Endothelial cell (in vitro differentiated cells): ENCODE measurements at regions not wholly inside any gene's neighbourhood (a gene's known extent, or its start where the extent isn't known, plus 50 kb on each side); places are given as distances from the start of the nearest gene placed in this dataset.
"Not testable (repeated sequence)": the region's sequence is repeated elsewhere in the genome, so short reads cannot be mapped to it uniquely, and the experiment has no call there.

Experiments used
- DNase-seq: peaks from one replicate; pipeline ENCODE4 v3.0.0; 2021; ENCODE audit warnings: low spot score
- H3K27ac Mint-ChIP-seq: one replicate; pipeline ENCODE4 v1.8.0; 2021; ENCODE audit warnings: mixed read lengths, inconsistent platforms; ENCODE audit not compliant: unreplicated experiment
- H3K27me3 Mint-ChIP-seq: one replicate; pipeline ENCODE4 v1.8.0; 2021; ENCODE audit warnings: mild to moderate bottlenecking, moderate library complexity, mixed read lengths, inconsistent platforms; ENCODE audit not compliant: unreplicated experiment
- H3K36me3 Mint-ChIP-seq: one replicate; pipeline ENCODE4 v1.8.0; 2021; ENCODE audit warnings: mild to moderate bottlenecking, low read depth, mixed read lengths, inconsistent platforms; ENCODE audit not compliant: unreplicated experiment
- H3K4me1 Mint-ChIP-seq: one replicate; pipeline ENCODE4 v1.8.0; 2021; ENCODE audit warnings: mild to moderate bottlenecking, mixed read lengths, inconsistent platforms; ENCODE audit not compliant: unreplicated experiment
- H3K4me3 Mint-ChIP-seq: one replicate; pipeline ENCODE4 v1.8.0; 2021; ENCODE audit warnings: mild to moderate bottlenecking, mixed read lengths, inconsistent platforms; ENCODE audit not compliant: unreplicated experiment
- H3K9me3 Mint-ChIP-seq: one replicate; pipeline ENCODE4 v1.8.0; 2021; ENCODE audit warnings: mixed read lengths, inconsistent platforms; ENCODE audit not compliant: unreplicated experiment
- TF ChIP-seq, protein P1 (sequence below): fragments of 200-600 bp; sonication (generic); IDR thresholded peaks from one replicate; pipeline ENCODE4 v1.5.0; 2021; ENCODE audit warnings: antibody characterized with exemption; ENCODE audit not compliant: unreplicated experiment

DNA sequence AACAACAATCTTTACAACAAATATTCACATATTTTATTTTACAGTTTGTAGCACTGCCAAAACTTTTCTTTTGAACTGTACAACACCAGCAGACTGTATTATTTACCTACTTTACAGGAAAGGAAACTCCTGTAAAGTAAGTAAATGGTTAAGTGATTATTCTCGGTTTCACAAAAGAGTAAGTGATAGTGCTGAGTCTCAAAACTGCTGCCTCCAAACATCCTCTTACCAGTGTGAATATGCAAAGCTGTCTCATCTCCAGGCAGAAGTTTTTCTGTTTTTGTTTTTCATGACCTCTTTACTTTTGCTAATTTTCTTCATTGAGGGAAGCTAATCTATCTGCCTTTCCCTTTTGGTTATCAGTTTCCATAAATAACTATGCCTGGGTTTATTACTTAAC lies 286.7 kb downstream of the SRGAP2C start:
- Mint-ChIP-seq H3K36me3 (peaks cover 9% of the 10 kb centered on the region), H3K4me1 (peaks cover 9% of the 10 kb centered on the region), H3K27me3 (peaks cover 1% of the 10 kb centered on the region), H3K4me3 (no peak overlapping the region), H3K9me3 (peaks cover 8% of the 10 kb centered on the region), H3K27ac (no peak overlapping the region)
- TF ChIP-seq, protein P1, sequence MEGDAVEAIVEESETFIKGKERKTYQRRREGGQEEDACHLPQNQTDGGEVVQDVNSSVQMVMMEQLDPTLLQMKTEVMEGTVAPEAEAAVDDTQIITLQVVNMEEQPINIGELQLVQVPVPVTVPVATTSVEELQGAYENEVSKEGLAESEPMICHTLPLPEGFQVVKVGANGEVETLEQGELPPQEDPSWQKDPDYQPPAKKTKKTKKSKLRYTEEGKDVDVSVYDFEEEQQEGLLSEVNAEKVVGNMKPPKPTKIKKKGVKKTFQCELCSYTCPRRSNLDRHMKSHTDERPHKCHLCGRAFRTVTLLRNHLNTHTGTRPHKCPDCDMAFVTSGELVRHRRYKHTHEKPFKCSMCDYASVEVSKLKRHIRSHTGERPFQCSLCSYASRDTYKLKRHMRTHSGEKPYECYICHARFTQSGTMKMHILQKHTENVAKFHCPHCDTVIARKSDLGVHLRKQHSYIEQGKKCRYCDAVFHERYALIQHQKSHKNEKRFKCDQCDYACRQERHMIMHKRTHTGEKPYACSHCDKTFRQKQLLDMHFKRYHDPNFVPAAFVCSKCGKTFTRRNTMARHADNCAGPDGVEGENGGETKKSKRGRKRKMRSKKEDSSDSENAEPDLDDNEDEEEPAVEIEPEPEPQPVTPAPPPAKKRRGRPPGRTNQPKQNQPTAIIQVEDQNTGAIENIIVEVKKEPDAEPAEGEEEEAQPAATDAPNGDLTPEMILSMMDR: no peak
- DNase-seq: no peak

DNA sequence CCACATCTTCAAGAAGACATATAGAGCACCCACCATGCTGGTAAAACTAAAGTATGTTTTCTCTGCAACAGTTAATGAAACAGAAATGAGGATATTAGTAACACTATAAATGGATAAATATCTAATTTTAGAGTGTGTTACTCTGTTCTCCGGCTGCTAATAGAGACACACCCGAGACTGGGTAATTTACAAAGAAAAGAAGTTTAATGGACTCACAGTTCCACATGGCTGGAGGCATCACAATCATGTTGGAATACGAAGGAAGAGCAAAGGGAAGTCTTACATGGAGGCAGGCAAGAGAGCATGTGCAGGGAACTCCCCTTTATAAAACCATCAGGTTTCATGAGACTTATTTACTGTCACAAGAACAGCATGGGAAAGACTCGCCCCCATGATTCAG lies 287.2 kb downstream of the SRGAP2C start:
- Mint-ChIP-seq H3K27ac (no peak overlapping the region), H3K9me3 (peaks cover 10% of the 10 kb centered on the region), H3K4me1 (peaks cover 9% of the 10 kb centered on the region), H3K27me3 (peaks cover 1% of the 10 kb centered on the region), H3K36me3 (peaks cover 9% of the 10 kb centered on the region), H3K4me3 (no peak overlapping the region)
- TF ChIP-seq, protein P1: no peak
- DNase-seq: no peak

DNA sequence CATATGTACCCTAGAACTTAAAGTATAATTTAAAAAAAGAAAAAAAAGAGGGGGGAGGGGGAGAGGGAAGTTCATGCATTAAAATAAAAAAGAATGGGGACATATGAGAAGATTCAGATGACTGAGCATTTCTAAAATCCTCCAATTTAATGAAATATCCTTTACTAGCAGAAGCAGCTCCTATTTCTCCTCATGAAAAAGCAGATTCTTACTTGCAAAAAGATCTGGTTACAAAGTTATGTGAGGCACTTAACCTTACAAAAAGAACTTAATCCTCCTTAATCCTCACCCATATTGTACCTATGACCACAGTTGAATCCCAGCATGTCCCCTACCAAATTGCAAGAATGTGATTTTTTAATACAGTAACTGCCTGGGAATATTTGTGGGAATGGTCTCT lies 298.5 kb downstream of the SRGAP2C start:
- H3K27ac Mint-ChIP-seq: no peak overlapping the region
- H3K27me3 Mint-ChIP-seq: no peaks in the 10 kb centered on the region
- H3K4me1 Mint-ChIP-seq: no peaks in the 10 kb centered on the region
- H3K4me3 Mint-ChIP-seq: no peak overlapping the region
- peaks cover 5% of the 10 kb centered on the region for H3K9me3 Mint-ChIP-seq
- TF ChIP-seq, protein P1: no peak
- no peaks in the 10 kb centered on the region for H3K36me3 Mint-ChIP-seq
- no peak for DNase-seq

DNA sequence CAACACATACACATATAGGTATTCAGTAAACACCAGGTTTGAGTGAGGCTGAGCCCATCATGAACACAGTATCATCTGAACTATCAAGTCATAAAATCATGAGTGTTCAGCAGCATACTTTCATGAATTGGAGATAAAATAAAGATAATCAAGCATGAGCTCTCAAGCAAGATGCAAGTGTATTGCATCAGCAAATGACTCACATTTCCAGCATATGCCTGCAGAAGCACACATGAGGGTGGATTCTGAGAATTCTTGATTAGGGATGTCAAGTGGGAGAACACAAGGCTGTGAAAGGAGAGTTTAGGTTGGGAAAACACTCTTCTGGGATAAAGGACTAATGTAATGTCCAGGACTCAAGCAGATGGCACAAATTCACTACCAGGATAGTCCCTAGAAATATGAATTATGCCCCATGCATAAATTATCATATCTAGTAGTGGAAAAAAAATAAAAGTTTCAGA lies 299.2 kb downstream of the SRGAP2C start:
- H3K36me3 Mint-ChIP-seq: no peaks in the 10 kb centered on the region
- no peak overlapping the region for H3K4me3 Mint-ChIP-seq
- H3K9me3 Mint-ChIP-seq: no peaks in the 10 kb centered on the region
- TF ChIP-seq, protein P1: no peak
- H3K4me1 Mint-ChIP-seq: peaks cover 2% of the 10 kb centered on the region
- no peak for DNase-seq
- no peaks in the 10 kb centered on the region for H3K27me3 Mint-ChIP-seq
- H3K27ac Mint-ChIP-seq: no peak overlapping the region

DNA sequence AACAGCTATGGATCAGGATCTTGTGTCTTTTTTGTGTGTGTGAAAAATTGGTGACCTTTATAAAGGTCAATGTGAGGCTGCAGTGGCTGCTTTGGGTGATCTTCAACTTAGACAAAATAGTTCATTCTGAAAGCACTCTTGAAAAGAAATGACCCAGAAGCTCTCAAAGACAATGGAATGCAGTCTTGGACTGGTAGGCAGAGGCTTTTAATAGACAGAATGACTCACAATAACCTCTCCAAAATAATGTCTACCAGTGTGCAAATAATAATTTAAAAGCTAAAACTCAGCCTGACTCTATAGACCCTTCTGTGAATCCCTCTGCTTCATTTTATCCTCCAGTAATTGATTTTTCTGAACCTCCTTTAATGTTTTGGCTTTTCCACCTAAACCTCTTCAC lies 310.0 kb downstream of the SRGAP2C start:
- not testable (repeated sequence) for H3K27ac Mint-ChIP-seq, H3K4me1 Mint-ChIP-seq, H3K4me3 Mint-ChIP-seq, DNase-seq, H3K36me3 Mint-ChIP-seq, H3K27me3 Mint-ChIP-seq, H3K9me3 Mint-ChIP-seq

DNA sequence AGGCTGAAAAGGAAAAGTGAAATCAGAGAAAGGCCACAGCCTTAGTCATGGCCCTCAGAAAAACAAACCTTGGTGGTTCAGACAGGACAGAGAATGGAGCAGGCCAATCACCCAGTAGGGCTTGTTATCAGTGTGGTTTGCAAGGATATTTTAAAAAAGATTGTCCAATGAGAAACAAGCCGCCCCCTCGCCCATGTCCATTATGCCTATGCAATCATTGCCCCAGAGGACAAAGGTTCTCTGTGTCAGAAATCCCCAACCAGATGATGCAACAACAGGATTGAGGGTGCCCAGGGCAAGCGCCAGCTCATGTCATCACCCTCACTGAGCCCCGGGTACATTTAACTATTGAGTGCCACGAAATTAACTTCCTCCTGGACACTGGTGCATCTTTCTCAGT lies 326.7 kb downstream of the SRGAP2C start:
- not testable (repeated sequence) for H3K27me3 Mint-ChIP-seq, H3K4me1 Mint-ChIP-seq, H3K27ac Mint-ChIP-seq, DNase-seq, H3K4me3 Mint-ChIP-seq, H3K36me3 Mint-ChIP-seq, H3K9me3 Mint-ChIP-seq

DNA sequence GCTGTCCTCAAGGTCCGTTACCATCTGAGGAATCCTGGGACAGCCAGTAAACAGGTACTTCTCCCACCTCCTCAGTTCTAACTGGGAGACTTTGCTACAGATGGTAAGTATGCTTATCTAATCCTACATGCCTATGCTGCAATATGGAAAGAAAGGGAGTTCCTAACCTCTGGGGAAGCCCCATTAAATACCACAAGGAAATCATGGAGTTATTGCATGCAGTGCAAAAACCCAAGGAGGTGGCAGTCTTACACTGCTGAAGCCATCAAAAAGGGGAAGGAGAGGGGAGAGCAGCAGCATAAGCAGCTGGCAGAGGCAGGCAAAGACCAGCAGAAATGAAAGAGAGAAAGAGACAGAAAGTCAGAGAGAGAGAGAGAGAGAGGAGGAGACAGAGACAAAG lies 327.1 kb downstream of the SRGAP2C start:
- not testable (repeated sequence) for DNase-seq, H3K27me3 Mint-ChIP-seq, H3K4me1 Mint-ChIP-seq, H3K4me3 Mint-ChIP-seq, H3K27ac Mint-ChIP-seq, H3K9me3 Mint-ChIP-seq, H3K36me3 Mint-ChIP-seq
